ENCODE measurements at regions not wholly inside any gene's neighbourhood (a gene's known extent, or its start where the extent isn't known, plus 50 kb on each side); places are given as distances from the start of the nearest gene placed in this dataset.

- no peak overlapping the region for H2AFZ ChIP-seq
- no peaks in the 10 kb centered on the region for H3K4me1 ChIP-seq (ENCODE audit: insufficient read depth)
- H3K4me2 ChIP-seq (ENCODE audit: unreplicated experiment): no peak overlapping the region
- H3K9ac ChIP-seq: no peak overlapping the region
- in situ Hi-C loops (cut with MboI): no loop called here
- H3K9me3 ChIP-seq (ENCODE audit: low read depth): no peaks in the 10 kb centered on the region
- H3K27me3 ChIP-seq (replicated peaks; ENCODE audit: insufficient read depth): no peaks in the 10 kb centered on the region
- H3K36me3 ChIP-seq (ENCODE audit: low read depth): no peaks in the 10 kb centered on the region
- H3K27ac ChIP-seq: no peak overlapping the region
- peak; percentile 11 for DNase-seq
- H3K9me2 ChIP-seq (ENCODE audit: insufficient read depth): no peaks in the 10 kb centered on the region
- H3K4me3 ChIP-seq: no peak overlapping the region
- no peak for TF ChIP-seq EZH2 (IDR thresholded peaks at IDR 0.05; ENCODE audit: insufficient read depth, poor library complexity, severe bottlenecking)
- TF ChIP-seq EZH2phosphoT487 (IDR thresholded peaks at IDR 0.05; ENCODE audit: insufficient read depth, low read depth): no peak
- H4K20me1 ChIP-seq (ENCODE audit: insufficient read depth): no peaks in the 10 kb centered on the region
- WGBS, 2 experiments (ENCODE audit: low coverage in 1 of 2, low lambda C conversion rate in 2 of 2, missing lambda C conversion rate in 2 of 2): 14 to 18% methylated on average over 2 of the region's 2 CpGs
- no peaks in the 10 kb centered on the region for H3K79me2 ChIP-seq (ENCODE audit: insufficient read depth)
- H3F3A ChIP-seq (ENCODE audit: insufficient read depth): no peaks in the 10 kb centered on the region
These were observed 624.4 kb upstream of the PLXNA2 start for GRCh38 chr1:208868554-208868953.

GRCh38 chr1:208874915-208875314 lies 630.7 kb upstream of the PLXNA2 start:
- no peaks in the 10 kb centered on the region for H3K9me3 ChIP-seq (ENCODE audit: low read depth)
- no peaks in the 10 kb centered on the region for H3K79me2 ChIP-seq (ENCODE audit: insufficient read depth)
- in situ Hi-C loops (cut with MboI): no loop called here
- H4K20me1 ChIP-seq (ENCODE audit: insufficient read depth): no peaks in the 10 kb centered on the region
- H3K4me3 ChIP-seq: no peak overlapping the region
- 0 to 6% methylated on average over 1 of the region's 1 CpG for WGBS, 2 experiments (ENCODE audit: low coverage in 1 of 2, low lambda C conversion rate in 2 of 2, missing lambda C conversion rate in 2 of 2)
- no peak overlapping the region for H2AFZ ChIP-seq
- H3F3A ChIP-seq (ENCODE audit: insufficient read depth): no peaks in the 10 kb centered on the region
- H3K27ac ChIP-seq: no peak overlapping the region
- no peaks in the 10 kb centered on the region for H3K9me2 ChIP-seq (ENCODE audit: insufficient read depth)
- no peaks in the 10 kb centered on the region for H3K36me3 ChIP-seq (ENCODE audit: low read depth)
- no peak overlapping the region for H3K4me2 ChIP-seq (ENCODE audit: unreplicated experiment)
- H3K27me3 ChIP-seq (replicated peaks; ENCODE audit: insufficient read depth): no peaks in the 10 kb centered on the region
- no peak overlapping the region for H3K9ac ChIP-seq
- no peaks in the 10 kb centered on the region for H3K4me1 ChIP-seq (ENCODE audit: insufficient read depth)
- DNase-seq: no peak
- TF ChIP-seq EZH2phosphoT487 (IDR thresholded peaks at IDR 0.05; ENCODE audit: insufficient read depth, low read depth) (no peak), EZH2 (IDR thresholded peaks at IDR 0.05; ENCODE audit: insufficient read depth, poor library complexity, severe bottlenecking) (no peak)

GRCh38 chr1:208879022-208879421 lies 634.8 kb upstream of the PLXNA2 start:
- Histone ChIP-seq H3K9ac (no peak overlapping the region), H3F3A (ENCODE audit: insufficient read depth) (no peaks in the 10 kb centered on the region), H3K36me3 (ENCODE audit: low read depth) (no peaks in the 10 kb centered on the region), H3K9me2 (ENCODE audit: insufficient read depth) (no peaks in the 10 kb centered on the region), H3K27me3 (replicated peaks; ENCODE audit: insufficient read depth) (no peaks in the 10 kb centered on the region), H3K4me1 (ENCODE audit: insufficient read depth) (no peaks in the 10 kb centered on the region), H3K27ac (no peak overlapping the region), H3K9me3 (ENCODE audit: low read depth) (no peaks in the 10 kb centered on the region), H3K79me2 (ENCODE audit: insufficient read depth) (no peaks in the 10 kb centered on the region), H4K20me1 (ENCODE audit: insufficient read depth) (no peaks in the 10 kb centered on the region), H2AFZ (no peak overlapping the region), H3K4me2 (ENCODE audit: unreplicated experiment) (no peak overlapping the region), H3K4me3 (no peak overlapping the region)
- TF ChIP-seq EZH2phosphoT487 (IDR thresholded peaks at IDR 0.05; ENCODE audit: insufficient read depth, low read depth): no peak
- TF ChIP-seq EZH2 (IDR thresholded peaks at IDR 0.05; ENCODE audit: insufficient read depth, poor library complexity, severe bottlenecking): no peak
- in situ Hi-C loops (cut with MboI): no loop called here
- 64 to 65% methylated on average over 3 of the region's 3 CpGs for WGBS, 2 experiments (ENCODE audit: low coverage in 1 of 2, low lambda C conversion rate in 2 of 2, missing lambda C conversion rate in 2 of 2)
- no peak for DNase-seq

- no peak overlapping the region for H3K27ac ChIP-seq
- no peaks in the 10 kb centered on the region for H3K9me2 ChIP-seq (ENCODE audit: insufficient read depth)
- no peak for DNase-seq
- H3K36me3 ChIP-seq (ENCODE audit: low read depth): no peaks in the 10 kb centered on the region
- H3K27me3 ChIP-seq (replicated peaks; ENCODE audit: insufficient read depth): no peaks in the 10 kb centered on the region
- H2AFZ ChIP-seq: no peak overlapping the region
- whole genome bisulfite sequencing, 2 experiments (ENCODE audit: low coverage in 1 of 2, low lambda C conversion rate in 2 of 2, missing lambda C conversion rate in 2 of 2): 42 to 48% methylated on average over 2 of the region's 2 CpGs
- no peaks in the 10 kb centered on the region for H3K79me2 ChIP-seq (ENCODE audit: insufficient read depth)
- TF ChIP-seq EZH2 (IDR thresholded peaks at IDR 0.05; ENCODE audit: insufficient read depth, poor library complexity, severe bottlenecking) (no peak), EZH2phosphoT487 (IDR thresholded peaks at IDR 0.05; ENCODE audit: insufficient read depth, low read depth) (no peak)
- no peak overlapping the region for H3K4me3 ChIP-seq
- H3K9ac ChIP-seq: no peak overlapping the region
- H4K20me1 ChIP-seq (ENCODE audit: insufficient read depth): no peaks in the 10 kb centered on the region
- no peaks in the 10 kb centered on the region for H3K9me3 ChIP-seq (ENCODE audit: low read depth)
- no peaks in the 10 kb centered on the region for H3F3A ChIP-seq (ENCODE audit: insufficient read depth)
- in situ Hi-C loops (cut with MboI): no loop called here
- H3K4me1 ChIP-seq (ENCODE audit: insufficient read depth): no peaks in the 10 kb centered on the region
- H3K4me2 ChIP-seq (ENCODE audit: unreplicated experiment): no peak overlapping the region
These were observed 636.4 kb upstream of the PLXNA2 start for GRCh38 chr1:208880433-208881100.
